ENCODE measurements at regions not wholly inside any gene's neighbourhood (a gene's known extent, or its start where the extent isn't known, plus 50 kb on each side); places are given as distances from the start of the nearest gene placed in this dataset.

GRCh38 chr12:59260202-59260601 is 335.6 kb upstream of the SLC16A7 start:
- TF ChIP-seq GLIS1 (tag by site-specific recombination; IDR thresholded peaks at IDR 0.05) (no peak), CTCF (tag by site-specific recombination; IDR thresholded peaks at IDR 0.05) (no peak), ZNF302 (tag by site-specific recombination; IDR thresholded peaks at IDR 0.05; ENCODE audit: low read depth) (no peak), ZNF398 (tag by site-specific recombination; IDR thresholded peaks at IDR 0.05) (no peak), REPIN1 (tag by site-specific recombination; IDR thresholded peaks at IDR 0.05; ENCODE audit: low read depth) (no peak)
